Activated CD4-positive, alpha-beta T cell treated with anti-CD3 and anti-CD28 coated beads for 36 hours (primary cell): ENCODE measurements at regions not wholly inside any gene's neighbourhood (a gene's known extent, or its start where the extent isn't known, plus 50 kb on each side); places are given as distances from the start of the nearest gene placed in this dataset.

Experiments
- ATAC-seq: fragments of 200-7000 bp; cut with Tn5 transposase; one replicate; pipeline ENCODE4 v1.10.0; 2021; ENCODE audit warnings: mild to moderate bottlenecking, moderate library complexity
- CTCF ChIA-PET: fragments of 350-600 bp; sonication (Branson Sonifier 250); formaldehyde crosslinking; loops from one replicate; lab custom pipeline; 2021; ENCODE audit warnings: antibody characterized with exemption; lab: Charles Lee
- POLR2A ChIA-PET: fragments of 350-600 bp; sonication (Branson Sonifier 250); formaldehyde crosslinking; loops from one replicate; lab custom pipeline; 2021; ENCODE audit warnings: antibody characterized with exemption, inconsistent platforms; lab: Charles Lee
- DNase-seq: peaks from one replicate; pipeline ENCODE4 v3.0.0-alpha.2; 2020
- H3K27ac Mint-ChIP-seq: one replicate; pipeline ENCODE4 v1.8.0; 2021; ENCODE audit warnings: mixed read lengths
- H3K27me3 Mint-ChIP-seq: one replicate; pipeline ENCODE4 v1.8.0; 2021; ENCODE audit warnings: mixed read lengths
- H3K36me3 Mint-ChIP-seq: one replicate; pipeline ENCODE4 v1.8.0; 2021; ENCODE audit warnings: low read depth, mixed read lengths
- H3K4me1 Mint-ChIP-seq: one replicate; pipeline ENCODE4 v1.8.0; 2021; ENCODE audit warnings: mixed read lengths
- H3K4me3 Mint-ChIP-seq: one replicate; pipeline ENCODE4 v1.8.0; 2021; ENCODE audit warnings: mild to moderate bottlenecking, moderate library complexity, mixed read lengths
- H3K9me3 Mint-ChIP-seq: one replicate; pipeline ENCODE4 v1.8.0; 2021; ENCODE audit warnings: low read depth, mixed read lengths
- intact Hi-C, 2 experiments: fragments of 100-400 bp; cut with DNase I in 1 of 2; cut with micrococcal nuclease in 1 of 2; formaldehyde crosslinking; loops; one replicate each; pipeline versions ENCODE4 v1.14.2 to v1.15.1; 2022 to 2024; cut with DNase I, micrococcal nuclease

GRCh38 chr3:118744186-118744585 is 290.5 kb downstream of the IGSF11 start:
- Mint-ChIP-seq H3K9me3 (no peaks in the 10 kb centered on the region), H3K36me3 (no peaks in the 10 kb centered on the region), H3K27ac (no peak overlapping the region), H3K27me3 (no peaks in the 10 kb centered on the region), H3K4me3 (no peak overlapping the region), H3K4me1 (no peaks in the 10 kb centered on the region)
- POLR2A ChIA-PET: no interaction called here
- CTCF ChIA-PET: no interaction called here
- intact Hi-C loops: no loop called here
- DNase-seq: no peak
- ATAC-seq: no peak

GRCh38 chr3:118754406-118755252 is 280.0 kb downstream of the IGSF11 start:
- ChIA-PET POLR2A (no interaction called here), CTCF (no interaction called here)
- Mint-ChIP-seq H3K27me3 (peaks cover 6% of the 10 kb centered on the region), H3K9me3 (no peaks in the 10 kb centered on the region), H3K4me3 (no peak overlapping the region), H3K4me1 (no peaks in the 10 kb centered on the region), H3K27ac (no peak overlapping the region), H3K36me3 (no peaks in the 10 kb centered on the region)
- ATAC-seq: no peak
- intact Hi-C loops: no loop called here
- DNase-seq: no peak

GRCh38 chr3:118755253-118755801 is 279.3 kb downstream of the IGSF11 start:
- H3K36me3 Mint-ChIP-seq: no peaks in the 10 kb centered on the region
- no peaks in the 10 kb centered on the region for H3K4me1 Mint-ChIP-seq
- peaks cover 4% of the 10 kb centered on the region for H3K27me3 Mint-ChIP-seq
- no peak for DNase-seq
- ChIA-PET POLR2A (no interaction called here), CTCF (no interaction called here)
- H3K4me3 Mint-ChIP-seq: no peak overlapping the region
- intact Hi-C loops: no loop called here
- H3K27ac Mint-ChIP-seq: no peak overlapping the region
- no peaks in the 10 kb centered on the region for H3K9me3 Mint-ChIP-seq
- ATAC-seq: no peak

GRCh38 chr3:118760585-118761290 is 273.9 kb downstream of the IGSF11 start:
- ChIA-PET CTCF (interaction anchor here (0.7 kb wide), 1 partner anchor 595 kb away, joined by 3 read pairs; no protein-coding TSS in a partner anchor), POLR2A (no interaction called here)
- Mint-ChIP-seq H3K27ac (no peak overlapping the region), H3K4me1 (no peaks in the 10 kb centered on the region), H3K4me3 (no peak overlapping the region), H3K9me3 (no peaks in the 10 kb centered on the region), H3K27me3 (no peaks in the 10 kb centered on the region), H3K36me3 (no peaks in the 10 kb centered on the region)
- DNase-seq (no peak), ATAC-seq (no peak)
- intact Hi-C loops: no loop called here

- intact Hi-C loops: no loop called here
- no peak overlapping the region for H3K27ac Mint-ChIP-seq
- H3K4me1 Mint-ChIP-seq: no peaks in the 10 kb centered on the region
Measured at GRCh38 chr3:118761291-118761606, 273.4 kb downstream of the IGSF11 start.

GRCh38 chr3:118765636-118766305 is 268.9 kb downstream of the IGSF11 start:
- no peak overlapping the region for H3K4me3 Mint-ChIP-seq
- no peak for ATAC-seq
- no peak for DNase-seq
- CTCF ChIA-PET: interaction anchor here (0.8 to 1.0 kb wide), 2 partner anchors 9 to 111 kb away, joined by 3 read pairs; no protein-coding TSS in a partner anchor
- no peaks in the 10 kb centered on the region for H3K36me3 Mint-ChIP-seq
- no peak overlapping the region for H3K27ac Mint-ChIP-seq
- H3K9me3 Mint-ChIP-seq: no peaks in the 10 kb centered on the region
- no peaks in the 10 kb centered on the region for H3K27me3 Mint-ChIP-seq
- intact Hi-C loops: no loop called here
- POLR2A ChIA-PET: no interaction called here
- no peaks in the 10 kb centered on the region for H3K4me1 Mint-ChIP-seq

More at GRCh38 chr3:118761291-118761606, 273.4 kb downstream of the IGSF11 start:
- POLR2A ChIA-PET: no interaction called here
- Mint-ChIP-seq H3K9me3 (no peaks in the 10 kb centered on the region), H3K27me3 (no peaks in the 10 kb centered on the region), H3K4me3 (no peak overlapping the region), H3K36me3 (no peaks in the 10 kb centered on the region)
- CTCF ChIA-PET: no interaction called here
- DNase-seq (no peak), ATAC-seq (no peak)

GRCh38 chr3:118766306-118766669 is 268.4 kb downstream of the IGSF11 start:
- intact Hi-C loops: no loop called here
- ATAC-seq (no peak), DNase-seq (no peak)
- no peaks in the 10 kb centered on the region for H3K9me3 Mint-ChIP-seq
- H3K4me3 Mint-ChIP-seq: no peak overlapping the region
- ChIA-PET POLR2A (no interaction called here), CTCF (interaction anchor here (0.7 kb wide), 1 partner anchor 1757 kb away, joined by 3 read pairs; no protein-coding TSS in a partner anchor)
- no peaks in the 10 kb centered on the region for H3K27me3 Mint-ChIP-seq
- H3K36me3 Mint-ChIP-seq: no peaks in the 10 kb centered on the region
- H3K4me1 Mint-ChIP-seq: no peaks in the 10 kb centered on the region
- H3K27ac Mint-ChIP-seq: no peak overlapping the region

GRCh38 chr3:118772036-118772435 is 262.6 kb downstream of the IGSF11 start:
- ATAC-seq: no peak
- no peaks in the 10 kb centered on the region for H3K36me3 Mint-ChIP-seq

GRCh38 chr3:118772547-118773011 is 262.1 kb downstream of the IGSF11 start:
- peak; percentile 8 for DNase-seq
- Mint-ChIP-seq H3K36me3 (no peaks in the 10 kb centered on the region), H3K27me3 (peaks cover 3% of the 10 kb centered on the region), H3K4me3 (no peak overlapping the region), H3K9me3 (no peaks in the 10 kb centered on the region), H3K4me1 (no peaks in the 10 kb centered on the region), H3K27ac (no peak overlapping the region)
- CTCF ChIA-PET: no interaction called here
- POLR2A ChIA-PET: no interaction called here
- intact Hi-C loops: no loop called here
- no peak for ATAC-seq

More at GRCh38 chr3:118772036-118772435, 262.6 kb downstream of the IGSF11 start:
- ChIA-PET POLR2A (no interaction called here), CTCF (no interaction called here)
- no peaks in the 10 kb centered on the region for H3K9me3 Mint-ChIP-seq
- intact Hi-C loops: no loop called here
- H3K4me3 Mint-ChIP-seq: no peak overlapping the region
- DNase-seq: no peak
- no peaks in the 10 kb centered on the region for H3K4me1 Mint-ChIP-seq
- no peak overlapping the region for H3K27ac Mint-ChIP-seq
- H3K27me3 Mint-ChIP-seq: peaks cover 3% of the 10 kb centered on the region

GRCh38 chr3:118775021-118775420 is 259.6 kb downstream of the IGSF11 start:
- intact Hi-C loops: no loop called here
- peaks cover 3% of the 10 kb centered on the region for H3K27me3 Mint-ChIP-seq
- ATAC-seq (no peak), DNase-seq (no peak)
- POLR2A ChIA-PET: no interaction called here
- H3K36me3 Mint-ChIP-seq: no peaks in the 10 kb centered on the region
- H3K4me3 Mint-ChIP-seq: no peak overlapping the region
- H3K9me3 Mint-ChIP-seq: no peaks in the 10 kb centered on the region
- no peak overlapping the region for H3K27ac Mint-ChIP-seq
- CTCF ChIA-PET: interaction anchor here (0.8 kb wide), 1 partner anchor 119 kb away, joined by 3 read pairs; no protein-coding TSS in a partner anchor
- no peaks in the 10 kb centered on the region for H3K4me1 Mint-ChIP-seq

- ChIA-PET CTCF (interaction anchor here (0.8 kb wide), 1 partner anchor 28 kb away, joined by 3 read pairs; no protein-coding TSS in a partner anchor), POLR2A (no interaction called here)
- H3K9me3 Mint-ChIP-seq: no peaks in the 10 kb centered on the region
- ATAC-seq (no peak), DNase-seq (no peak)
- no peaks in the 10 kb centered on the region for H3K4me1 Mint-ChIP-seq
- no peak overlapping the region for H3K4me3 Mint-ChIP-seq
- peaks cover 6% of the 10 kb centered on the region for H3K27me3 Mint-ChIP-seq
- intact Hi-C loops: no loop called here
- no peak overlapping the region for H3K27ac Mint-ChIP-seq
- H3K36me3 Mint-ChIP-seq: no peaks in the 10 kb centered on the region
Measured at GRCh38 chr3:118778201-118778600, 256.4 kb downstream of the IGSF11 start.
